ENCODE measurements at regions not wholly inside any gene's neighbourhood (a gene's known extent, or its start where the extent isn't known, plus 50 kb on each side); places are given as distances from the start of the nearest gene placed in this dataset.

DNA sequence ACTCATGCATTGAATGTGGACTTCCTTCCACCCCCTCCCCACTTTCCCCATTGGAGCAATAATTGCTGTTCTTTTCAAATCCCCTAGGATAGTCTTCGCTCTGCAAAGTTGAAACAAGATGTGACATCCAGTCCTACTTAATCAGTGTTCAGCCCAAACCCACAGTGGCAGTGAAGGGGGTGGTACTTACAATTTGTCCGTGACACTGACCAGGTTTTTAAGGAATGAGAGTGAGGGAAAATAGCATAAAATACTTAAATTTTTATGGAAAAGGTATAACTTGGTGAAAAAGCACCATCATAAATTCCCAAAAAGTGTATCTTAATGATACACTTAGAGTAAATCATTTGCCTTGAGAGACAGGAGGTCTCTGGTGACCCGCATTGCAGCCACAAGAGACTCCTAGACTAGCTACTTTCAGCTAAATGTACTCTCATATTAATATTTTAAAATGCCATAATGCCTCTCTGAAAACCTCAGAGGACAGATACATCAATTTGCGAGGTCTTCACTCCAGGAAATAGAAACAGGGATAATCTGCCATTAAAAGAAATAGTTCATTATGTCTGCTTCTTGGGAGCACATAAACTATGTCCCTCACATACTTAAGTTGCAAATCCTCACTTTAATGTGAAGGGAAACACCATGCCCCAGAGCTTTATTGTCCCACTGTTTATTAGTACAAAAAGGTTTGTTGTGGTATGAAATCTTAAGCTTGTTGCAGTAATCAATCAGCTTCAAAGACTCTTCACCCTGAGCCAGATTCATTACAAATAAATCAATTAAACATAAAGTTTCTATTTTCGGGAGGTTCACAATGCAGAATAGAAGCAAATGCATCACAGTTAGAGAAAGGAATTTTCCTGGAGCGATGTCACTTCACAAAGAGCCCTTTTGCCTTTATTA, 343.6 kb upstream of the ISL1 start:
- intact Hi-C loops (cut with micrococcal nuclease; ENCODE audit: unreplicated experiment), result no loop called here
- Histone ChIP-seq H3K4me1 (ENCODE audit: control insufficient read depth, insufficient read depth, low read length) (no peaks in the 10 kb centered on the region), H3K36me3 (ENCODE audit: control insufficient read depth in 2 of 2, insufficient read depth in 2 of 2, low read length in 1 of 2) (no peaks in the 10 kb centered on the region), H2AFZ (ENCODE audit: control insufficient read depth, low read depth, low read length) (no peak overlapping the region), H3K4me2 (ENCODE audit: control insufficient read depth, insufficient read depth) (no peak overlapping the region), H4K20me1 (ENCODE audit: control insufficient read depth, insufficient read depth) (no peaks in the 10 kb centered on the region), H3K9me3 (replicated peaks; ENCODE audit: control insufficient read depth, insufficient read depth, low read length) (no peaks in the 10 kb centered on the region), H3K27ac (ENCODE audit: control insufficient read depth, insufficient read depth) (no peak overlapping the region), H3K9ac (ENCODE audit: control insufficient read depth, insufficient read depth, low read length) (no peak overlapping the region), H3K27me3 (replicated peaks in 1 of 2; ENCODE audit: control insufficient read depth in 2 of 2, insufficient read depth in 2 of 2, low read length in 1 of 2) (no peaks in the 10 kb centered on the region), H3K4me3 (no peak overlapping the region), H3K79me2 (ENCODE audit: control insufficient read depth, insufficient read depth, low read length) (no peaks in the 10 kb centered on the region)
- POLR2A ChIA-PET, result no interaction called here
- FAIRE-seq, result no peak
- RAD21 ChIA-PET (ENCODE audit: unreplicated experiment), result no interaction called here
- DNase-seq (ENCODE audit: low read depth, low spot score), result no peak
- 4% methylated on average over 6 of the region's 6 CpGs for WGBS (ENCODE audit: insufficient coverage, insufficient replicate concordance, low lambda C conversion rate, missing lambda C conversion rate)
- SMC1A ChIA-PET (ENCODE audit: uncharacterized antibody, unreplicated experiment), result no interaction called here
- TF ChIP-seq, protein P1, sequence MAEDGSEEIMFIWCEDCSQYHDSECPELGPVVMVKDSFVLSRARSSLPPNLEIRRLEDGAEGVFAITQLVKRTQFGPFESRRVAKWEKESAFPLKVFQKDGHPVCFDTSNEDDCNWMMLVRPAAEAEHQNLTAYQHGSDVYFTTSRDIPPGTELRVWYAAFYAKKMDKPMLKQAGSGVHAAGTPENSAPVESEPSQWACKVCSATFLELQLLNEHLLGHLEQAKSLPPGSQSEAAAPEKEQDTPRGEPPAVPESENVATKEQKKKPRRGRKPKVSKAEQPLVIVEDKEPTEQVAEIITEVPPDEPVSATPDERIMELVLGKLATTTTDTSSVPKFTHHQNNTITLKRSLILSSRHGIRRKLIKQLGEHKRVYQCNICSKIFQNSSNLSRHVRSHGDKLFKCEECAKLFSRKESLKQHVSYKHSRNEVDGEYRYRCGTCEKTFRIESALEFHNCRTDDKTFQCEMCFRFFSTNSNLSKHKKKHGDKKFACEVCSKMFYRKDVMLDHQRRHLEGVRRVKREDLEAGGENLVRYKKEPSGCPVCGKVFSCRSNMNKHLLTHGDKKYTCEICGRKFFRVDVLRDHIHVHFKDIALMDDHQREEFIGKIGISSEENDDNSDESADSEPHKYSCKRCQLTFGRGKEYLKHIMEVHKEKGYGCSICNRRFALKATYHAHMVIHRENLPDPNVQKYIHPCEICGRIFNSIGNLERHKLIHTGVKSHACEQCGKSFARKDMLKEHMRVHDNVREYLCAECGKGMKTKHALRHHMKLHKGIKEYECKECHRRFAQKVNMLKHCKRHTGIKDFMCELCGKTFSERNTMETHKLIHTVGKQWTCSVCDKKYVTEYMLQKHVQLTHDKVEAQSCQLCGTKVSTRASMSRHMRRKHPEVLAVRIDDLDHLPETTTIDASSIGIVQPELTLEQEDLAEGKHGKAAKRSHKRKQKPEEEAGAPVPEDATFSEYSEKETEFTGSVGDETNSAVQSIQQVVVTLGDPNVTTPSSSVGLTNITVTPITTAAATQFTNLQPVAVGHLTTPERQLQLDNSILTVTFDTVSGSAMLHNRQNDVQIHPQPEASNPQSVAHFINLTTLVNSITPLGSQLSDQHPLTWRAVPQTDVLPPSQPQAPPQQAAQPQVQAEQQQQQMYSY (CRISPR knock-in tag; IDR thresholded peaks at IDR 0.05), result no peak
- TF ChIP-seq CHD1 (IDR thresholded peaks at IDR 0.05; ENCODE audit: low read depth, low read length) (no peak), ATF3 (IDR thresholded peaks at IDR 0.05; ENCODE audit: borderline replicate concordance, extremely low read depth, low read depth, low read length) (no peak), MYC (IDR thresholded peaks at IDR 0.05; ENCODE audit: insufficient read depth, insufficient read length, insufficient replicate concordance, low read length, severe bottlenecking) (no peak), TARDBP (IDR thresholded peaks at IDR 0.05; ENCODE audit: borderline replicate concordance) (no peak), HDAC6 (IDR thresholded peaks at IDR 0.05; ENCODE audit: unreplicated experiment) (no peak), NR2C2 (IDR thresholded peaks at IDR 0.05; ENCODE audit: borderline replicate concordance, control insufficient read depth, insufficient read length, low read depth) (no peak), DPF2 (IDR thresholded peaks at IDR 0.05) (no peak), POLR2A (IDR thresholded peaks at IDR 0.05; ENCODE audit: low read depth, low read length) (no peak), USF2 (IDR thresholded peaks at IDR 0.05; ENCODE audit: borderline replicate concordance, low read depth, low read length) (no peak)
- no peak for ATAC-seq
- CTCF ChIA-PET, result no interaction called here
- in situ Hi-C loops (cut with MboI), result no loop called here
- no TSS peak for BruUV-seq (replicated peaks)

Data from GM12878 (cell line).